Motor neuron (in vitro differentiated cells): ENCODE measurements at regions not wholly inside any gene's neighbourhood (a gene's known extent, or its start where the extent isn't known, plus 50 kb on each side); places are given as distances from the start of the nearest gene placed in this dataset.

Source experiments
- ATAC-seq, 8 experiments: fragments of 200-7000 bp; cut with Tn5 transposase; replicated peaks in 6 of 8; 2 replicates each; pipeline ENCODE4 v1.8.0; 2021; ENCODE audit warnings: mild to moderate bottlenecking in 8 of 8, moderate library complexity in 8 of 8
- H3K27ac ChIP-seq, 2 donors: fragments of 250-450 bp; sonication (Bioruptor Pico); 2 replicates each; pipeline ENCODE4 v1.9.0; 2021; ENCODE audit warnings: antibody characterized with exemption in 2 of 2, mild to moderate bottlenecking in 2 of 2, moderate library complexity in 1 of 2
- H3K4me1 ChIP-seq, 2 donors: fragments of 250-450 bp; sonication (Bioruptor Pico); replicated peaks in 1 of 2; 2 replicates each; pipeline ENCODE4 v1.6.1; 2021; ENCODE audit warnings: antibody characterized with exemption in 2 of 2, mild to moderate bottlenecking in 2 of 2, moderate library complexity in 1 of 2
- H3K4me3 ChIP-seq, 5 donors: fragments of 250-450 bp; sonication (Bioruptor Pico); 2 replicates each; pipeline ENCODE4 v1.9.0; 2021; ENCODE audit warnings: antibody characterized with exemption in 5 of 5, mild to moderate bottlenecking in 5 of 5, moderate library complexity in 4 of 5
- WGBS, 10 experiments: fragments of 450-650 bp; shearing (Covaris generic); methylation state at CpG; one replicate each; pipeline ENCODE4 v1.0.0; 2022; 5-methylcytosine and 5-hydroxymethylcytosine counted together
- in situ Hi-C, 9 experiments: fragments of 400-800 bp; cut with MboI; loops; one replicate each; pipeline ENCODE4 v1.15.0; 2021; ENCODE audit warnings: low sequenced_read_pairs in 9 of 9, low pct_unique_long_range_greater_than_20kb in 2 of 9; ENCODE audit not compliant: unreplicated experiment in 9 of 9

- no peak for ATAC-seq
- in situ Hi-C loops, result no loop called here
- WGBS, 10 experiments, result 0 to 43% (median 21%) methylated on average over 1 to 10 of the region's 10 CpGs; no CpG with 5 or more reads in 6 of the 10 experiments
- H3K4me1 ChIP-seq, result peaks cover 8 to 27% of the 10 kb centered on the region in 2 donors
- H3K4me3 ChIP-seq, result no peak overlapping the region
- H3K27ac ChIP-seq, result no peak overlapping the region
Measured at GRCh38 chrX:39642071-39642470, 455.7 kb downstream of the BCOR start.

- ATAC-seq, result no peak
- peaks cover 8 to 28% of the 10 kb centered on the region in 2 donors for H3K4me1 ChIP-seq
- no peak overlapping the region for H3K27ac ChIP-seq
- H3K4me3 ChIP-seq, result no peak overlapping the region
- WGBS, 10 experiments, result 73 to 100% (median 100%) methylated on average over 1 to 3 of the region's 3 CpGs; no CpG with 5 or more reads in 5 of the 10 experiments
- in situ Hi-C loops, result no loop called here
Measured at GRCh38 chrX:39643550-39643949, 454.2 kb downstream of the BCOR start.

GRCh38 chrX:39645178-39645895, 452.4 kb downstream of the BCOR start:
- 20 to 35% (median 28%) methylated on average over 1 to 15 of the region's 21 CpGs; no CpG with 5 or more reads in 6 of the 10 experiments for WGBS, 10 experiments
- Histone ChIP-seq H3K4me1 (peaks cover 8 to 39% of the 10 kb centered on the region in 2 donors), H3K4me3 (no peak overlapping the region), H3K27ac (peak overlapping the region in 1 of 2 donors; percentile 41)
- ATAC-seq, result peak; percentile 44 to 96 (median 89)
- in situ Hi-C loops, result no loop called here

DNA sequence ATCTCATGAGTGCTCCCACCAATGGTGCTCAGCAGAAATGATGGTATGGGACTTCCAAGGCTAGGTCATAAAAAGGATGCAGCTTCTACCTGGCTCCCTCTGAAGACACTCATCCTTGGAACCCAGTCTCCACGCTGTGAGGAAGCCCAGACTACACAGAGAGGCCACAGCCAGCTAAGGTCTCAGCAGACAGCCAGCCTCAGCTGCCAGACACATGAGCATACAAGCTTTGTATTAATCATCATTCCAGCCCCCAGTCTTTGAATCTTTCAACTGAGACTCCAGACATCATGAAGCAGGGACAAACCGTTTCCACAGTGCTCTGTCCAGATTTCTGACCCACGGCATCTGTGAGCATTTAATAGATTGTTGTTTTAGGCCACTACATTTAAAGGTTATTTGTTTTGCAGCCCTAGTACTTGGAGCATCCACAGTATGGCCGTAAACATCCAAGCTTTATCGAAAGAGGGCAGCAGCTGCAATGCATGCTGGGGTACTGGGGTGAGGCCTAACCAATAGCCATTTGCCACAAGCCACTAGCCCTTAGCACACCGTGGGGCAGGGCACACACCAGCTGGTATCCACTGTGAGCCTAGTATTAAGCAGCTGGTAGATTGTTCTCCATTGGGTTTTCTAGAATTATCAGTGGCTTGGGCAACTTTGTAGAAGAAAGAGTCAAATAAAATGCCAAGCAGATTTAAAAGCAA, 449.1 kb downstream of the BCOR start:
- no peak for ATAC-seq

DNA sequence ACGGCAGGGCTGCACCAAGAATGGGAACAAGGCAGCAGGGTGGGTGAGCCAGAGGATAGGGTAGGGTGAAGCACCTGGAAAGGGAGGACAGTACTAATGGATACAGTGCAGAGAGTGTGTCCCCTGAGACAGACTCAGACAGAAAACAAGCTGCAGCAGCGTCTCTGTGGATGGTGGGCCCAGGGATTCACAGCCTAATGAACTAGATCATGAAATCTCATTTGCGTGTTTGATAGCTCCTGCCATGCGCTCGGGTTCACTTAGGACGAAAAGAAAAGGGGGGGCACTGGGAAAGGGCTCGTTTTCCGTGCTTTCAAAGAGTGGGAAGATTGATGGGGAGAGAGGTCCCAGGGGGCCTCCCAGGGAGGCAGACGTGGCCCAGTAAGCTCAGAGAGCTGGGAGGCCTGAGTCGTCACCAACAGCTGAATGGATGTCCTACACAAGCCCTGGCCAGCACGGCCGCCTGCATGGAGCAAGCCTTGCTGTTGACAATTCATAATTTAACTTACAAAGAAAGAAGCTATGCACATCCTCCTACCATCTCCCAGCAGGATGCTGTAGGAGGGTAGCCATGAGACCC, 446.9 kb downstream of the BCOR start:
- in situ Hi-C loops, result no loop called here
- WGBS, 10 experiments, result 29 to 75% methylated on average over 4 of the region's 12 CpGs; no CpG with 5 or more reads in 8 of the 10 experiments
- ATAC-seq, result peak in 5 of 8 experiments; percentile 82 to 90 (median 88)
- peak overlapping the region; percentile 57 to 68 for H3K27ac ChIP-seq
- no peak overlapping the region for H3K4me3 ChIP-seq
- peaks cover 27 to 65% of the 10 kb centered on the region in 2 donors for H3K4me1 ChIP-seq

More for the DNA sequence above, 449.1 kb downstream of the BCOR start:
- 0 to 100% (median 20%) methylated on average over 1 to 4 of the region's 6 CpGs; no CpG with 5 or more reads in 5 of the 10 experiments for WGBS, 10 experiments
- Histone ChIP-seq H3K4me1 (peaks cover 17 to 61% of the 10 kb centered on the region in 2 donors), H3K27ac (no peak overlapping the region), H3K4me3 (no peak overlapping the region)
- in situ Hi-C loops, result no loop called here

DNA sequence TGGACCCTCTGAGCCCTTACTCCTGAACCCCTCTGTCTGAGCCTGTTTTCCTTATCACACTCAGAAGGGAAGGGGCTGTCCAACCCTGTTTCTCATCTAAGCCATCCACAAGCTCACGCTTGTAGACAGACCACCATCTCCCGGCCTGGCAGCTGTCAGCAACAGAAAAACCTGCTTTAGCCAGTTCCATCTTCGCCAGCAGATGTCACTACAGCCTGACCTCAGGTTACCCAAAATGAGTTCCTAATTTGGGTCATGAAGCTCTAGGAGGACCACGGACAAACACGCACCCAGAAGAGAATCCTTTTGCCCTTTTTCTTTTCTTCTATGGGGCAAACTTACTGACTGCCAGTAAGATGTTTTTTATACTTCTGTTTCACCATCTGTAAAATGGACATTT, 445.4 kb downstream of the BCOR start:
- Histone ChIP-seq H3K4me1 (peaks cover 27 to 62% of the 10 kb centered on the region in 2 donors), H3K27ac (no peak overlapping the region), H3K4me3 (no peak overlapping the region)
- in situ Hi-C loops, result no loop called here
- 26 to 90% (median 54%) methylated on average over 2 to 5 of the region's 5 CpGs; no CpG with 5 or more reads in 6 of the 10 experiments for WGBS, 10 experiments
- ATAC-seq, result no peak

GRCh38 chrX:39653691-39654090, 444.1 kb downstream of the BCOR start:
- in situ Hi-C loops, result no loop called here
- WGBS, 10 experiments, result 3 to 7% (median 7%) methylated on average over 3 to 5 of the region's 10 CpGs; no CpG with 5 or more reads in 7 of the 10 experiments
- ATAC-seq, result peak; percentile 34 to 83 (median 54)
- peaks cover 27 to 59% of the 10 kb centered on the region in 2 donors for H3K4me1 ChIP-seq
- H3K4me3 ChIP-seq, result no peak overlapping the region
- peak overlapping the region in 1 of 2 donors; percentile 54 for H3K27ac ChIP-seq

DNA sequence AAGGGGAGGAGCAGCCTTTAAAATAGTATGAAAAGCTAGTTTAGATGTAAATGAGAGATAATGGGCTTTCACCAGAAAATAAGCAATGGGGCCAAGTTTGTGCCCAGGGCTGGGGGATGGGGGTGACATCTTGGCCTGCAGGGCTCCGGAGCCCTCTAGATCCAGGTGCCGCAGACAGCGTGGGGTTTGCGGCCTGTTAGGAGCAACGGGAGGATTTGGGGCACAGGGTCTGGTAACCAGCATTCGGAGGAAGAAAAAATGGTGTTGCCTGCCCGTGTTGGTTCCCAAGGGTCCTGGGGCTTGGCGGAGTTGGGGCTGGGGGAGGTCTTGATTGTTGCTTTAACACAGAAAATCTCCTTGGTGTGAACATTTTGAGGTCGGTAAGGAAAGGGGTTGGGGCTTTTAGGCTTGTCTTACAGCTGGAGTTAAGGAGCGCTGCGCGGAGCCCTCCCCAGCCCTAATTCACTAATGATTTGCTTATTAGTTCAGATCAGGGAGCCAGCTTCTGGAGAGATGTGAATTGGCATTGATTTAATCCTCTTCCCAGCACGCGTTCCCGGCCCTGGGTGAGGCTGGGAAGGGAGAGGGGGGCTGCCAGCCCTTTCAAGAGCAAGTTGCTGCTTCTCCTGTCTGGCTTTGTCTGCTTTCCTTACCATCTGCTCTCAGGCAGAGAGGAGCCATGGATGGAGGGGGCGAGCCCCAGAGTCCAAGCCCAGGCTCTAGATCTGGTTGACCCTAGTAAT, 443.4 kb downstream of the BCOR start:
- ATAC-seq, result peak in 5 of 8 experiments; percentile 5 to 37 (median 26)
- peak overlapping the region; percentile 53 to 74 for H3K27ac ChIP-seq
- in situ Hi-C loops, result no loop called here
- 20% methylated on average over 7 of the region's 16 CpGs; no CpG with 5 or more reads in 9 of the 10 experiments for WGBS, 10 experiments
- H3K4me1 ChIP-seq, result peaks cover 27 to 53% of the 10 kb centered on the region in 2 donors
- no peak overlapping the region for H3K4me3 ChIP-seq

GRCh38 chrX:39654952-39655351, 442.8 kb downstream of the BCOR start:
- WGBS, 10 experiments, result 43 to 100% (median 85%) methylated on average over 1 to 3 of the region's 3 CpGs; no CpG with 5 or more reads in 6 of the 10 experiments
- peak overlapping the region; percentile 53 to 74 for H3K27ac ChIP-seq

DNA sequence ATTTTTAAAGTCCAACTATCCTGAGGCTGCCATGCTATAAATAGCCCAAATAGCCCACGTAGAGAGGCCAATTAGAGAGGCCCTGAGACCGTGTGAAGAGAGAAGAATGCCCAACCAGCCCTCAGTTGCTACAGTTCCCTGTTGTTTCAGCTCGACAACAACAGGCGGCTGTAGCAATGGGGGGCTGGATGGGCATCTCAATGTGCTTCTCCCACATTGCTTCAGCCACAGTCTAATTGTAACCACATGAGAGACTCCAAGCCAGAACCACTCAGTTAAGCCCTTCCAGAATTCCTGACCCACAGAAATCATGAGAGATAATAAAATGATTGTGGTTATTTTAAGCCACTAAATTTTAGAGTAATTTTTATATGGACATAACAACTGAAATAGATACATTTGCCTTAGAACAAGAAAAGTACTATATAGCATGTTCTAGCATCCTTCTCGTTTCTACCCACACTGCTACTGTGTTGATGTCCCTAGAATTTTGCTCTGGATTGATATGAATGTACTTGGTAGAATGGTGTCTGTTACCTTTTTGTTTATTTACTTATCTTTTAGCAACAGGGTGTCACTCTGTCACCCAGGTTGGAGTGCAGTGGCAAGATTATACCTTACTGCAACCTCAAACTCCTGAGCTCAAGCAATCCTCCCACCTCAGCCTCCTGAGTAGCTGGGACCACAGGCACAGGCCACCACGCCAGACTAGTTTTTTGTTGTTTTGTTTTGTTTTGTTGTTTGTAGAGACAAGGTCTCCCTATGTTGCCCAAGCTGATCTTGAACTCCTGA, 436.4 kb downstream of the BCOR start:
- Histone ChIP-seq H3K4me3 (no peak overlapping the region), H3K4me1 (no peaks in the 10 kb centered on the region), H3K27ac (no peak overlapping the region)
- in situ Hi-C loops, result no loop called here
- 17 to 100% (median 40%) methylated on average over 1 to 4 of the region's 6 CpGs; no CpG with 5 or more reads in 5 of the 10 experiments for whole genome bisulfite sequencing, 10 experiments
- ATAC-seq, result no peak

More at GRCh38 chrX:39654952-39655351, 442.8 kb downstream of the BCOR start:
- Histone ChIP-seq H3K4me1 (peaks cover 27 to 52% of the 10 kb centered on the region in 2 donors), H3K4me3 (no peak overlapping the region)
- no peak for ATAC-seq
- in situ Hi-C loops, result no loop called here

DNA sequence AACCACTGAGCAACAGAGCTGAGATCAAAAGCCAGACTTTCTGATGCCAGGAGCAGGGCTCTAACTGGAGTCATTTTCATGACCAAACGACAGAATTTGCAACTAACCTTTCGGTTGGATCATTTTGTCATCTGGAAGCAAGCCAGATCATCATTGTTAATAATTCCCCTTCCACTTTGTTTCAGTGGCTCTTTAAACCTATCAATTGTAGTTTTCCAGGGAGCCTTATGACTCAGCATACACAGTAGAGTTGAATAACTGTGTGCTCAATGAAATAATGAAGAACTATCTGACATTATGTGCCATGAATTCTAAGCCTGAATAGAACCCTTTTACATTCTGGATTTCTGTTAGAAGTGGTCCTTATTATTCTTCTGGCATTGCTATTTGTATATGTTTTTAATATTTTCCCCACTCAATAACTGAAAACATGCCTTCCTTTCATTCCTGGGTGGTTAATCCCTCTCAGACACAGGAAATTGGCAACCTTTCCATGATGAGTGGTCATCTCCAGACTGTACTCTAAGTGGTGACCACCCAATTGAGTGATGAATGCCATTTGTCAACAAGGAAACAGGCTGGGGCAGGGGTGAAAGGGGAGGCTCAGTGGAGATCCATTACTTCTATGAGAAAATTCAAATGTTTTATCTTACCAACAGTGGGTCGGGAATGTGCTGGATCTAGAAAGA, 431.8 kb downstream of the BCOR start:
- 14 to 100% (median 90%) methylated on average over 1 to 2 of the region's 3 CpGs; no CpG with 5 or more reads in 6 of the 10 experiments for WGBS, 10 experiments
- Histone ChIP-seq H3K27ac (no peak overlapping the region), H3K4me1 (peaks cover 0 to 20% of the 10 kb centered on the region in 2 donors), H3K4me3 (no peak overlapping the region)
- ATAC-seq, result peak in 4 of 8 experiments; percentile 35 to 64 (median 62)
- in situ Hi-C loops, result no loop called here
